Natural killer cell (primary cell): ENCODE measurements at regions not wholly inside any gene's neighbourhood (a gene's known extent, or its start where the extent isn't known, plus 50 kb on each side); places are given as distances from the start of the nearest gene placed in this dataset.

Experiments used
- ATAC-seq, 3 donors: fragments of 150-1000 bp in 2 of 3; fragments of 200-7000 bp in 1 of 3; cut with Tn5 transposase; 1 replicate in 1 of 3; 2 replicates in 2 of 3; pipeline ENCODE4 v1.10.0; 2021; ENCODE audit warnings: mild to moderate bottlenecking in 2 of 3, moderate library complexity in 2 of 3
- DNase-seq, 2 donors: peaks; one replicate each; pipeline versions ENCODE4 v3.0.0 to v3.0.0-alpha.2; 2013 to 2021; ENCODE audit warnings: mixed read lengths in 1 of 2
- H3K27ac ChIP-seq: one replicate; pipeline ENCODE4 v1.5.1; 2013; ENCODE audit warnings: mild to moderate bottlenecking, low read length
- H3K27me3 ChIP-seq: one replicate; pipeline ENCODE4 v1.6.1; 2013; ENCODE audit warnings: low read length; ENCODE audit not compliant: control insufficient read depth, insufficient read depth
- H3K36me3 ChIP-seq: one replicate; pipeline ENCODE4 v1.6.1; 2013; ENCODE audit warnings: low read length; ENCODE audit not compliant: control insufficient read depth, insufficient read depth
- H3K4me1 ChIP-seq: one replicate; pipeline ENCODE4 v1.6.1; 2013; ENCODE audit warnings: low read length; ENCODE audit not compliant: control insufficient read depth, insufficient read depth
- H3K4me3 ChIP-seq: one replicate; pipeline ENCODE4 v1.5.1; 2013; ENCODE audit warnings: low read length
- H3K9me3 ChIP-seq: one replicate; pipeline ENCODE4 v1.6.1; 2013; ENCODE audit warnings: low read length; ENCODE audit not compliant: control insufficient read depth, insufficient read depth
- H3K27ac Mint-ChIP-seq, 2 donors: one replicate each; pipeline ENCODE4 v1.8.0; 2022; ENCODE audit warnings: mild to moderate bottlenecking in 2 of 2, mixed read lengths in 2 of 2, moderate library complexity in 1 of 2
- H3K27me3 Mint-ChIP-seq, 2 donors: one replicate each; pipeline ENCODE4 v1.8.0; 2022; ENCODE audit warnings: low read depth in 2 of 2, mixed read lengths in 2 of 2
- H3K36me3 Mint-ChIP-seq: one replicate; pipeline ENCODE4 v1.8.0; 2022; ENCODE audit warnings: mixed read lengths
- H3K4me1 Mint-ChIP-seq, 2 donors: one replicate each; pipeline ENCODE4 v1.8.0; 2022; ENCODE audit warnings: mixed read lengths in 2 of 2
- H3K4me3 Mint-ChIP-seq: one replicate; pipeline ENCODE4 v1.8.0; 2022; ENCODE audit warnings: mild to moderate bottlenecking, moderate library complexity, mixed read lengths
- H3K9me3 Mint-ChIP-seq, 2 donors: one replicate each; pipeline ENCODE4 v1.8.0; 2022; ENCODE audit warnings: mixed read lengths in 2 of 2
- CTCF ChIP-seq: fragments of 200-600 bp; IDR thresholded peaks from one replicate; pipeline ENCODE4 v1.8.0; 2022; ENCODE audit warnings: antibody characterized with exemption
- WGBS: methylation state at CpG from one replicate; pipeline ENCODE4 v1.1.7; 2013; ENCODE audit warnings: missing lambda C conversion rate; ENCODE audit not compliant: insufficient coverage; 5-methylcytosine and 5-hydroxymethylcytosine counted together
- intact Hi-C: fragments of 100-400 bp; cut with micrococcal nuclease; formaldehyde crosslinking; loops from one replicate; pipeline ENCODE4 v1.14.2; 2022

GRCh38 chr18:6479699-6480098 lies 65.0 kb upstream of the L3MBTL4 start:
- WGBS = 94% methylated on average over 2 of the region's 4 CpGs
- no peak overlapping the region for H3K27ac Mint-ChIP-seq
- no peak overlapping the region for H3K4me3 Mint-ChIP-seq
- intact Hi-C loops = no loop called here
- H3K9me3 Mint-ChIP-seq = no peaks in the 10 kb centered on the region
- no peak for TF ChIP-seq CTCF
- no peaks in the 10 kb centered on the region for H3K36me3 ChIP-seq
- H3K4me1 ChIP-seq = peaks cover 4% of the 10 kb centered on the region
- peaks cover 0 to 11% of the 10 kb centered on the region in 2 donors for H3K4me1 Mint-ChIP-seq
- no peaks in the 10 kb centered on the region for H3K36me3 Mint-ChIP-seq
- H3K27me3 Mint-ChIP-seq = peaks cover 7 to 10% of the 10 kb centered on the region in 2 donors
- peaks cover 2% of the 10 kb centered on the region for H3K27me3 ChIP-seq
- ATAC-seq (no peak), DNase-seq (no peak)
- no peak overlapping the region for H3K4me3 ChIP-seq
- no peak overlapping the region for H3K27ac ChIP-seq
- H3K9me3 ChIP-seq = no peaks in the 10 kb centered on the region

GRCh38 chr18:6482198-6482977 lies 67.7 kb upstream of the L3MBTL4 start:
- Histone ChIP-seq H3K27me3 (peaks cover 2% of the 10 kb centered on the region), H3K27ac (no peak overlapping the region), H3K36me3 (no peaks in the 10 kb centered on the region), H3K4me3 (no peak overlapping the region), H3K9me3 (no peaks in the 10 kb centered on the region), H3K4me1 (peaks cover 4% of the 10 kb centered on the region)
- TF ChIP-seq CTCF = peak; percentile 69
- intact Hi-C loops = loop anchor here (1.0 kb wide), 1 partner anchor 603 kb away; no protein-coding TSS in a partner anchor
- H3K9me3 Mint-ChIP-seq = no peaks in the 10 kb centered on the region
- no peak overlapping the region for H3K4me3 Mint-ChIP-seq
- H3K27ac Mint-ChIP-seq = no peak overlapping the region
- H3K27me3 Mint-ChIP-seq = peaks cover 20% of the 10 kb centered on the region in 2 donors
- H3K4me1 Mint-ChIP-seq = peaks cover 0 to 11% of the 10 kb centered on the region in 2 donors
- WGBS = 23% methylated on average over 15 of the region's 15 CpGs
- peak; percentile 4 to 25 for DNase-seq
- peak; percentile 40 to 87 (median 71) for ATAC-seq
- H3K36me3 Mint-ChIP-seq = no peaks in the 10 kb centered on the region

- H3K27me3 Mint-ChIP-seq = peaks cover 25 to 31% of the 10 kb centered on the region in 2 donors
- H3K4me1 Mint-ChIP-seq = peaks cover 0 to 11% of the 10 kb centered on the region in 2 donors
- 71% methylated on average over 1 of the region's 2 CpGs for whole genome bisulfite sequencing
- TF ChIP-seq CTCF = no peak
- H3K36me3 Mint-ChIP-seq = no peaks in the 10 kb centered on the region
- no peak overlapping the region for H3K4me3 ChIP-seq
- ATAC-seq = no peak
- no peak overlapping the region for H3K27ac ChIP-seq
- intact Hi-C loops = no loop called here
- no peaks in the 10 kb centered on the region for H3K9me3 ChIP-seq
- DNase-seq = no peak
- no peak overlapping the region for H3K27ac Mint-ChIP-seq
- H3K9me3 Mint-ChIP-seq = no peaks in the 10 kb centered on the region
- H3K27me3 ChIP-seq = peaks cover 2% of the 10 kb centered on the region
- H3K4me3 Mint-ChIP-seq = no peak overlapping the region
- peaks cover 4% of the 10 kb centered on the region for H3K4me1 ChIP-seq
- H3K36me3 ChIP-seq = no peaks in the 10 kb centered on the region
Observed at GRCh38 chr18:6484659-6485058, 69.9 kb upstream of the L3MBTL4 start.

GRCh38 chr18:6486313-6486712 lies 71.6 kb upstream of the L3MBTL4 start:
- no peaks in the 10 kb centered on the region for H3K36me3 ChIP-seq
- 42% methylated on average over 3 of the region's 3 CpGs for WGBS
- H3K4me3 ChIP-seq = no peak overlapping the region
- Mint-ChIP-seq H3K36me3 (no peaks in the 10 kb centered on the region), H3K4me1 (peaks cover 0 to 11% of the 10 kb centered on the region in 2 donors), H3K27ac (no peak overlapping the region), H3K27me3 (peaks cover 26 to 31% of the 10 kb centered on the region in 2 donors), H3K4me3 (no peak overlapping the region), H3K9me3 (no peaks in the 10 kb centered on the region)
- H3K4me1 ChIP-seq = peaks cover 4% of the 10 kb centered on the region
- intact Hi-C loops = no loop called here
- DNase-seq (no peak), ATAC-seq (no peak)
- H3K9me3 ChIP-seq = no peaks in the 10 kb centered on the region
- H3K27me3 ChIP-seq = peaks cover 2% of the 10 kb centered on the region
- H3K27ac ChIP-seq = no peak overlapping the region
- no peak for TF ChIP-seq CTCF
